Neural cell (in vitro differentiated cells): ENCODE measurements at regions not wholly inside any gene's neighbourhood (a gene's known extent, or its start where the extent isn't known, plus 50 kb on each side); places are given as distances from the start of the nearest gene placed in this dataset.

Experiments
- H2AFZ ChIP-seq: fragments of 200-600, 300-800 bp; sonication (generic), shearing (Covaris generic); 2 replicates; pipeline ENCODE4 v1.6.0; 2014; ENCODE audit warnings: low read depth, mild to moderate bottlenecking, antibody characterized with exemption, low read length, moderate library complexity
- H3F3A ChIP-seq: fragments of 200-600 bp; shearing (Covaris generic); 2 replicates; pipeline ENCODE4 v1.6.1; 2016; ENCODE audit warnings: mild to moderate bottlenecking, moderate library complexity, mixed read lengths, antibody characterized with exemption, low read length; ENCODE audit not compliant: insufficient read depth, poor library complexity, severe bottlenecking
- H3K27ac ChIP-seq: fragments of 200-600, 300-800 bp; sonication (generic), shearing (Covaris generic); 2 replicates; pipeline ENCODE4 v1.5.1; 2014; ENCODE audit warnings: mild to moderate bottlenecking, low read length, moderate library complexity
- H3K27me3 ChIP-seq: fragments of 300-800, 200-600 bp; sonication (generic), shearing (Covaris generic); 2 replicates; pipeline ENCODE4 v1.6.0; 2014; ENCODE audit warnings: mild to moderate bottlenecking, low read depth, low read length, moderate library complexity; ENCODE audit not compliant: insufficient read depth
- H3K36me3 ChIP-seq: fragments of 300-800, 200-600 bp; sonication (generic), shearing (Covaris generic); 2 replicates; pipeline ENCODE4 v1.5.1; 2014; ENCODE audit warnings: mild to moderate bottlenecking, antibody characterized with exemption, low read length, moderate library complexity; ENCODE audit not compliant: insufficient read depth
- H3K4me2 ChIP-seq: fragments of 300-800, 200-600 bp; sonication (generic), shearing (Covaris generic); 2 replicates; pipeline ENCODE4 v1.6.0; 2014; ENCODE audit warnings: mild to moderate bottlenecking, low read length
- H3K4me3 ChIP-seq: fragments of 300-800, 200-600 bp; sonication (generic), shearing (Covaris generic); 2 replicates; pipeline ENCODE4 v1.5.1; 2014; ENCODE audit warnings: mild to moderate bottlenecking, low read length, moderate library complexity
- H3K79me2 ChIP-seq: fragments of 200-600 bp; shearing (Covaris generic); replicated peaks from 2 replicates; pipeline ENCODE4 v1.6.0; 2014; ENCODE audit warnings: mild to moderate bottlenecking, low read length, moderate library complexity; ENCODE audit not compliant: insufficient read depth
- H3K9ac ChIP-seq: fragments of 300-800, 200-600 bp; sonication (generic), shearing (Covaris generic); 2 replicates; pipeline ENCODE4 v1.6.1; 2016; ENCODE audit warnings: mild to moderate bottlenecking, low read length, mixed read lengths
- H3K9me2 ChIP-seq: fragments of 200-600 bp; shearing (Covaris generic); 2 replicates; pipeline ENCODE4 v1.6.1; 2016; ENCODE audit warnings: mild to moderate bottlenecking, low read length, mixed read lengths; ENCODE audit not compliant: insufficient read depth
- H3K9me3 ChIP-seq: fragments of 200-600, 300-800 bp; sonication (generic), shearing (Covaris generic); 2 replicates; pipeline ENCODE4 v1.6.1; 2016; ENCODE audit warnings: mild to moderate bottlenecking, mixed run types, low read length, moderate library complexity, mixed read lengths
- H4K20me1 ChIP-seq: fragments of 200-600 bp; shearing (Covaris generic); 2 replicates; pipeline ENCODE4 v1.6.1; 2016; ENCODE audit warnings: mild to moderate bottlenecking, mixed run types; ENCODE audit not compliant: insufficient read depth
- EP300 ChIP-seq: fragments of 450-650 bp; conservative IDR thresholded peaks from 2 replicates; pipeline ENCODE4 v1.6.1; 2014; ENCODE audit warnings: antibody characterized with exemption, mild to moderate bottlenecking, moderate library complexity; ENCODE audit not compliant: poor library complexity, severe bottlenecking
- EZH2 ChIP-seq: fragments of 200-600, 300-800 bp; shearing (Covaris generic), sonication (generic); IDR thresholded peaks from 2 replicates; pipeline ENCODE4 v1.6.1; 2014; ENCODE audit warnings: antibody characterized with exemption, low read length, borderline replicate concordance, mild to moderate bottlenecking; ENCODE audit not compliant: insufficient read depth, poor library complexity, severe bottlenecking
- MXI1 ChIP-seq: fragments of 450-650 bp; conservative IDR thresholded peaks from 2 replicates; pipeline ENCODE4 v1.6.1; 2014; ENCODE audit warnings: antibody characterized with exemption, mild to moderate bottlenecking; ENCODE audit not compliant: poor library complexity, severe bottlenecking
- POLR2AphosphoS5 ChIP-seq: IDR thresholded peaks from 2 replicates; pipeline ENCODE4 v1.6.1; 2012
- RAD21 ChIP-seq: fragments of 450-650 bp; conservative IDR thresholded peaks from 2 replicates; pipeline ENCODE4 v1.6.1; 2014; ENCODE audit warnings: antibody characterized with exemption, mild to moderate bottlenecking, moderate library complexity
- SMC3 ChIP-seq: fragments of 450-650 bp; conservative IDR thresholded peaks from 2 replicates; pipeline ENCODE4 v1.6.1; 2014; ENCODE audit warnings: antibody characterized with exemption, mild to moderate bottlenecking, moderate library complexity; ENCODE audit not compliant: poor library complexity
- TAF1 ChIP-seq: IDR thresholded peaks from 2 replicates; pipeline ENCODE4 v1.6.1; 2012; ENCODE audit warnings: low read depth
- TF ChIP-seq, protein P1 (sequence below): fragments of 450-650 bp; IDR thresholded peaks from 2 replicates; pipeline ENCODE4 v1.5.1; 2014; ENCODE audit warnings: antibody characterized with exemption, mild to moderate bottlenecking, moderate library complexity; ENCODE audit not compliant: poor library complexity, severe bottlenecking
- TF ChIP-seq, protein P2 (sequence below): IDR thresholded peaks from 2 replicates; pipeline ENCODE4 v1.6.1; 2012; ENCODE audit warnings: borderline replicate concordance

DNA sequence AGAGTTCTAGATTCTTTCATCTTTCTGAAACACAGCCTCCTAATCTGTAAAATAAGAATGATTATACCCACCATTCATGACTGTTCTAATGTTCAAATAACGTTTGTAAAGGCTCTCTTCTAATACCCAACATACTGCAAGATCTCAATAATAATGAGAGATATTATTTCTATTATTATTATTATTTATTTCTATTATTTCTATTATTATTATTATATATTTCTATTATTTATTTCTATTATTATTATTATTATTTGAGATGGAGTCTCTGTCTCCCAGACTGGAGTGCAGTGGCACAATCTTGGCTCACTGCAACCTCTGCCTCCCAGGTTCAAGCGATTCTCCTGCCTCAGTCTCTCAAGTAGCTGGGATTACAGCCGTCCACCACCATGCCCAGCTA lies 395.5 kb downstream of the EFNB2 start:
- Histone ChIP-seq H3F3A (no peaks in the 10 kb centered on the region), H4K20me1 (no peaks in the 10 kb centered on the region), H3K4me3 (no peak overlapping the region), H3K36me3 (no peaks in the 10 kb centered on the region), H2AFZ (no peak overlapping the region), H3K9ac (no peak overlapping the region), H3K9me3 (no peaks in the 10 kb centered on the region), H3K79me2 (no peaks in the 10 kb centered on the region), H3K4me2 (no peak overlapping the region), H3K9me2 (no peaks in the 10 kb centered on the region), H3K27ac (no peak overlapping the region), H3K27me3 (no peaks in the 10 kb centered on the region)
- TF ChIP-seq, protein P1, sequence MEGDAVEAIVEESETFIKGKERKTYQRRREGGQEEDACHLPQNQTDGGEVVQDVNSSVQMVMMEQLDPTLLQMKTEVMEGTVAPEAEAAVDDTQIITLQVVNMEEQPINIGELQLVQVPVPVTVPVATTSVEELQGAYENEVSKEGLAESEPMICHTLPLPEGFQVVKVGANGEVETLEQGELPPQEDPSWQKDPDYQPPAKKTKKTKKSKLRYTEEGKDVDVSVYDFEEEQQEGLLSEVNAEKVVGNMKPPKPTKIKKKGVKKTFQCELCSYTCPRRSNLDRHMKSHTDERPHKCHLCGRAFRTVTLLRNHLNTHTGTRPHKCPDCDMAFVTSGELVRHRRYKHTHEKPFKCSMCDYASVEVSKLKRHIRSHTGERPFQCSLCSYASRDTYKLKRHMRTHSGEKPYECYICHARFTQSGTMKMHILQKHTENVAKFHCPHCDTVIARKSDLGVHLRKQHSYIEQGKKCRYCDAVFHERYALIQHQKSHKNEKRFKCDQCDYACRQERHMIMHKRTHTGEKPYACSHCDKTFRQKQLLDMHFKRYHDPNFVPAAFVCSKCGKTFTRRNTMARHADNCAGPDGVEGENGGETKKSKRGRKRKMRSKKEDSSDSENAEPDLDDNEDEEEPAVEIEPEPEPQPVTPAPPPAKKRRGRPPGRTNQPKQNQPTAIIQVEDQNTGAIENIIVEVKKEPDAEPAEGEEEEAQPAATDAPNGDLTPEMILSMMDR = no peak
- TF ChIP-seq TAF1 (no peak), EZH2 (no peak), RAD21 (no peak), MXI1 (no peak), POLR2AphosphoS5 (no peak), SMC3 (no peak), EP300 (no peak)

DNA sequence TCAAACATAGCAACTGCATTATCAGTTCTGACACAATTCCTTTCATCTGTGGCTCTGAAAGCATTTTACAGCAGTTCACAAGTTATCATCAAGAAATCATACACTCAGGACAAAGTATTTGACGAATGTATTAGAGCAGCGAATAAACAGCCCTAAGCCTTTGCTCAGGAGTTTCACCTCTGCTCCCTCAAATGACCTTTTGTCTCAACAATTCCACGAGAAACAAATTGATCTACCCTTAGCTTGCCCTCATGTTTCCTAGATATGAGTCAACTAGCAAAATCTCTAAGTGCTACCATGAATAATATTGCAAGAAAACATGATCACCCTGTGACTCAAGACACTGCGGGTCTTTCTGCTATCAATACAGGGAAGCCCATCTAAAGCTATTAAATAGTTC lies 396.1 kb downstream of the EFNB2 start:
- Histone ChIP-seq H3K9me2 (no peaks in the 10 kb centered on the region), H3K36me3 (no peaks in the 10 kb centered on the region), H3K4me2 (no peak overlapping the region), H3K9ac (no peak overlapping the region), H3F3A (no peaks in the 10 kb centered on the region), H2AFZ (no peak overlapping the region), H3K27me3 (no peaks in the 10 kb centered on the region), H3K4me3 (no peak overlapping the region), H3K9me3 (no peaks in the 10 kb centered on the region), H3K79me2 (no peaks in the 10 kb centered on the region), H3K27ac (no peak overlapping the region), H4K20me1 (no peaks in the 10 kb centered on the region)
- TF ChIP-seq, protein P2, sequence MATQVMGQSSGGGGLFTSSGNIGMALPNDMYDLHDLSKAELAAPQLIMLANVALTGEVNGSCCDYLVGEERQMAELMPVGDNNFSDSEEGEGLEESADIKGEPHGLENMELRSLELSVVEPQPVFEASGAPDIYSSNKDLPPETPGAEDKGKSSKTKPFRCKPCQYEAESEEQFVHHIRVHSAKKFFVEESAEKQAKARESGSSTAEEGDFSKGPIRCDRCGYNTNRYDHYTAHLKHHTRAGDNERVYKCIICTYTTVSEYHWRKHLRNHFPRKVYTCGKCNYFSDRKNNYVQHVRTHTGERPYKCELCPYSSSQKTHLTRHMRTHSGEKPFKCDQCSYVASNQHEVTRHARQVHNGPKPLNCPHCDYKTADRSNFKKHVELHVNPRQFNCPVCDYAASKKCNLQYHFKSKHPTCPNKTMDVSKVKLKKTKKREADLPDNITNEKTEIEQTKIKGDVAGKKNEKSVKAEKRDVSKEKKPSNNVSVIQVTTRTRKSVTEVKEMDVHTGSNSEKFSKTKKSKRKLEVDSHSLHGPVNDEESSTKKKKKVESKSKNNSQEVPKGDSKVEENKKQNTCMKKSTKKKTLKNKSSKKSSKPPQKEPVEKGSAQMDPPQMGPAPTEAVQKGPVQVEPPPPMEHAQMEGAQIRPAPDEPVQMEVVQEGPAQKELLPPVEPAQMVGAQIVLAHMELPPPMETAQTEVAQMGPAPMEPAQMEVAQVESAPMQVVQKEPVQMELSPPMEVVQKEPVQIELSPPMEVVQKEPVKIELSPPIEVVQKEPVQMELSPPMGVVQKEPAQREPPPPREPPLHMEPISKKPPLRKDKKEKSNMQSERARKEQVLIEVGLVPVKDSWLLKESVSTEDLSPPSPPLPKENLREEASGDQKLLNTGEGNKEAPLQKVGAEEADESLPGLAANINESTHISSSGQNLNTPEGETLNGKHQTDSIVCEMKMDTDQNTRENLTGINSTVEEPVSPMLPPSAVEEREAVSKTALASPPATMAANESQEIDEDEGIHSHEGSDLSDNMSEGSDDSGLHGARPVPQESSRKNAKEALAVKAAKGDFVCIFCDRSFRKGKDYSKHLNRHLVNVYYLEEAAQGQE = no peak
- TF ChIP-seq RAD21 = no peak
- no peak for TF ChIP-seq EZH2
- TF ChIP-seq TAF1 = no peak
- TF ChIP-seq MXI1 = no peak
- TF ChIP-seq POLR2AphosphoS5 = no peak

DNA sequence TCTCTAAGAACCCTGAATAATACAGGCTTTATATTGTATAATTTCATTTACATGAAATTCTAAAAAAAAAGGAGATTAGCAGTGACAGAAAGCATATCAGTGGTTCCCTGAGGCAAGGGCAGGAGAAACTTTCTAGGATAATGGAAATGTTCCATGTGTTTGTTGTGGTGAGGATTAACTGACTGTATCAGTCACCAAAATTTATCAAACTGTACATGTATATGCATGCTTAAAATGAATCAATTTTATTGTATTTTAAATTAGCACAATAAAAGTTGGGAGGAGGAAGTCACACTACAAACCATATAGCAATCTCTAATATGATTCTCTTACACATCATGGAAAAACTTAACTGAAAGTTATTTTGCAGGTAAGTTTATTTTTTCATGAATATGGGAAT lies 396.8 kb downstream of the EFNB2 start:
- no peak overlapping the region for H3K4me2 ChIP-seq
- H3K9ac ChIP-seq = no peak overlapping the region
- H3F3A ChIP-seq = no peaks in the 10 kb centered on the region
- no peak overlapping the region for H3K27ac ChIP-seq
- TF ChIP-seq, protein P1 = no peak
- TF ChIP-seq POLR2AphosphoS5 (no peak), RAD21 (no peak), EP300 (no peak), EZH2 (no peak), MXI1 (no peak), SMC3 (no peak)
- TF ChIP-seq, protein P2 = no peak
- no peaks in the 10 kb centered on the region for H3K27me3 ChIP-seq
- no peak overlapping the region for H3K4me3 ChIP-seq
- H3K79me2 ChIP-seq = no peaks in the 10 kb centered on the region
- H2AFZ ChIP-seq = no peak overlapping the region
- no peaks in the 10 kb centered on the region for H4K20me1 ChIP-seq
- no peaks in the 10 kb centered on the region for H3K36me3 ChIP-seq
- H3K9me2 ChIP-seq = no peaks in the 10 kb centered on the region
- H3K9me3 ChIP-seq = no peaks in the 10 kb centered on the region
